ENCODE measurements at regions not wholly inside any gene's neighbourhood (a gene's known extent, or its start where the extent isn't known, plus 50 kb on each side); places are given as distances from the start of the nearest gene placed in this dataset.

GRCh38 chr6:47093169-47093568, 51.0 kb upstream of the ADGRF1 start:
- TF ChIP-seq GATA2 (IDR thresholded peaks at IDR 0.05; ENCODE audit: low read depth, low read length) (no peak), GATA3 (IDR thresholded peaks at IDR 0.05; ENCODE audit: low read depth, low read length) (no peak)

- TF ChIP-seq GATA2 (IDR thresholded peaks at IDR 0.05; ENCODE audit: low read depth, low read length) (no peak), GATA3 (IDR thresholded peaks at IDR 0.05; ENCODE audit: low read depth, low read length) (no peak)
These were observed 49.9 kb upstream of the ADGRF1 start for GRCh38 chr6:47091886-47092668.
